HUES48 (cell line): ENCODE measurements at regions not wholly inside any gene's neighbourhood (a gene's known extent, or its start where the extent isn't known, plus 50 kb on each side); places are given as distances from the start of the nearest gene placed in this dataset.

Experiments
- H3K27ac ChIP-seq: one replicate; pipeline ENCODE4 v1.7.0; 2013; ENCODE audit warnings: low read depth, low read length, inconsistent platforms
- H3K27me3 ChIP-seq: 2 replicates; pipeline ENCODE4 v1.6.1; 2013; ENCODE audit warnings: mild to moderate bottlenecking, low read length; ENCODE audit not compliant: control insufficient read depth, insufficient read depth
- H3K36me3 ChIP-seq: 2 replicates; pipeline ENCODE4 v1.6.1; 2013; ENCODE audit warnings: low read length; ENCODE audit not compliant: control insufficient read depth, insufficient read depth
- H3K4me1 ChIP-seq: 2 replicates; pipeline ENCODE4 v1.6.1; 2013; ENCODE audit warnings: mild to moderate bottlenecking, low read length; ENCODE audit not compliant: control insufficient read depth, insufficient read depth
- H3K4me3 ChIP-seq: 2 replicates; pipeline ENCODE4 v1.5.1; 2013; ENCODE audit warnings: mild to moderate bottlenecking, low read depth, low read length
- H3K9ac ChIP-seq: 2 replicates; pipeline ENCODE4 v1.6.1; 2013; ENCODE audit warnings: mild to moderate bottlenecking, low read depth, low read length, moderate library complexity
- H3K9me3 ChIP-seq: 2 replicates; pipeline ENCODE4 v1.6.1; 2013; ENCODE audit warnings: low read length; ENCODE audit not compliant: control insufficient read depth, insufficient read depth

DNA sequence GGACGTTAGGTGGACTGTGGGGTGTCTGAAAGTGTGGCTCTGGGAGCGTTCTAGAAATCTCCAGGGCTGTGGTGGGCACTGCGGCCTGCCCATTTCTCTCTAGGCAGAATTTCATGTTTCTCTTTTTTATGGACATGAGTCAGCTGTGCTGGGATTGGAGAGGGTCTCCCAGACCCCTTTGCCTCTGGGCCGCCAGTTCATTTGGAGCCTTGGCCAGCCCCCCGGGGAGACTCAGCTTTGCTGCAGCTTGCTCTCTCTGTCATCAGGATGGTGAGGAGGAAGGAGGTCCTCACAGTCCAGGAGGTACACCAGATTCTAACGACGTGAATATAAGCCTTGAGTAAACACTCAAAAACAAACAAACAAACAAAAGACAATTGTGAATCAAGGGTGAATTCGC is 149.6 kb upstream of the RGMA start:
- no peak overlapping the region for H3K27ac ChIP-seq
- H3K9ac ChIP-seq: no peak overlapping the region
- no peak overlapping the region for H3K4me3 ChIP-seq
- H3K4me1 ChIP-seq: peaks cover 27% of the 10 kb centered on the region
- no peaks in the 10 kb centered on the region for H3K36me3 ChIP-seq
- no peaks in the 10 kb centered on the region for H3K9me3 ChIP-seq
- peaks cover 39% of the 10 kb centered on the region for H3K27me3 ChIP-seq

DNA sequence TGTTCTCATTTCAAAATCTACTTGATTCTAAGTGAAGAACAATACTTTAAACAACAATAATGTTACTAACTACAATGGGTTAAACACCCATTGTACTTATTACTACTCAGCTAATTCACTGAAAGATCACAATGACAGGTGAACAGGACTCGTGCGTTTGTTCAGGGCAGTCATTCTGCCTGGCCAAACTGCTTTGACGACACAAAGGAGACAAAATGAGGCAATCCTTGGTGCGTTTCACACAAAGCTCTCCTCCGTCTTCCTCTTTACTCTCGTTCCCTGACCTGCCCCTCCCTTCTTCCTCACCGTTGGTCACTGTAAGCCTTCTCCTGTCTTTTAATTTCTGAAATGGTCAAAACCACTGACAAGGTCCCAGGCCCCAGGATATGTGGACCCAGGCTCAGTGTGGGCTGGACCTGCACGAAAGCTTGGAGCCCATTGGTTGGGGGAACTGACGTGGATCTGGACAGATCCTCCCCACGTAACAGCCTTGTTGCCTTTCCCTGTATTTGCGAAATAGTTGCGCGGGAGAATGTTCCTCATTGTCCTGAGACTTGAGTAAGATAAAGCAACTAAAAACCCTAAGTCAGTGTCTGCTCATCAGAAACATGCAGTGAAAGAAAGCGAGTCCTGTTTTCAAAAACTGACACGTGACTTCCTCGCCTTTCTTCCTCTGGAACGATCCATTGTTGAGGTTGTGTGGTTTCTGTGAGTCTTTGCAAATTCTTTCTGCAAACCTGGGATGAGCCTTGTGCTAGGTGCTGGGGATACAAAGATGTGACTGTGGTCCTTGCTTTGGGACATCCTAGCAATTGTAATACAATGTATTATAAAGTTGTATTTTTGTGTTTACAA is 147.1 kb upstream of the RGMA start:
- Histone ChIP-seq H3K4me1 (peaks cover 20% of the 10 kb centered on the region), H3K9me3 (no peaks in the 10 kb centered on the region), H3K9ac (no peak overlapping the region), H3K36me3 (no peaks in the 10 kb centered on the region), H3K4me3 (no peak overlapping the region), H3K27me3 (peaks cover 27% of the 10 kb centered on the region), H3K27ac (no peak overlapping the region)

DNA sequence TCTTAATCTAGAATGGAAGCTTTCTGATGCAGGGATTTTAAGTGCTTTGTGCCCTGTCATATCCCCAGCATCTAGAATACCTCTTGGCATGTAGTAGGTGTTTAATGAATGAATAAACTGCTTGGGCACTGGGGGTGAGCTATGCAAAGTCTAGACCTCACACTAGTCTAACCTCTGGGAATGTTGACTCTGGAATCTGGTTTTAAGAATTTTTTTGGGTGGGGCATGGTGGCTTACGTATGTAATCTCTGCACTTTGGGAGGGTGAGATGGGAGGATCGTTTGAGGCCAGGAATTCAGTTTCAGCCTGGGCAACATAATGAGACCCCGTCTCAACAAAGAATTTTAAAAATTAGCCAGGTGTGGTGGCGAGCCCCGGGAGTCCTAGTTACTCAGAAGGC is 146.3 kb upstream of the RGMA start:
- Histone ChIP-seq H3K27me3 (peaks cover 18% of the 10 kb centered on the region), H3K9me3 (no peaks in the 10 kb centered on the region), H3K9ac (no peak overlapping the region), H3K36me3 (no peaks in the 10 kb centered on the region), H3K27ac (no peak overlapping the region), H3K4me3 (no peak overlapping the region), H3K4me1 (peaks cover 14% of the 10 kb centered on the region)

DNA sequence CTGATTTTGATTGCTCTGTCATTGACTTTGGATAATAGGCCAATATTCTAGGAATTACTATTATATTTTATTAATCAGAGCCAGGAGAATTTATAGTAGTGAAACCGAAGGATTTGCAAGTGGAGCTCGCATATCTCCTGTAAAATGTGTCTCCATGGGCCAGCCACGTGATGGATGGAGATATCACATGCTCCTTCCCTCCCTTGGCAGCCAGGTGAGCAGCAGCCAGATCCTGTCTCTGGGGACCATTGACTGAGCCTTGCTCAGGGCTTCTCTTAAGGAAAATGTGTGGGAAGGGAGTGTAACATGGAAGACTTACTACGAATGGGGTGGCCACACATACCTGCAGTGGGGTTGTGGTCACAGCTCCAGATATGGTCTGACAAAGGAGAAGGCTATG is 144.7 kb upstream of the RGMA start:
- Histone ChIP-seq H3K9me3 (no peaks in the 10 kb centered on the region), H3K9ac (no peak overlapping the region), H3K36me3 (no peaks in the 10 kb centered on the region), H3K4me3 (no peak overlapping the region), H3K27ac (no peak overlapping the region), H3K4me1 (peaks cover 14% of the 10 kb centered on the region), H3K27me3 (peaks cover 3% of the 10 kb centered on the region; the same call in 1 of the 2 replicates)

DNA sequence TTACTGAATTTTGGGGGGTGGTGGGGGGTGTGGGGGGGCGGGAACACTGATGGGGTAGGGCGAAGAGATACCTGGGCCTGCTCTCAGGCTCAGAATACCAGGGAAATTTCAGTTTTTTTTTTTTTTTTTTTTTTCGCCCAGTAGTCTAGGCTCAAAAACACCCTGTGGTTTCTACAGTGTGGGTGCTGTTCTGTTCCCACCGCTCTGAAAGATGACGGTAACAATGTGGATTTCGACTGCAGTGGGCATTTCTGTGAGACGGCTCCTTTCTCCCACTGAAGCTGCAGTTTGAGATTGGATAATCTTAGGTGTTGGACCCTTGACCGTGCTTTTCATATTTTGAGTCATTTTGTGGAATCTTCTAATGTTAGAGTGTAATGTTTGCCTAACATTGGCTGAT is 143.8 kb upstream of the RGMA start:
- Histone ChIP-seq H3K36me3 (no peaks in the 10 kb centered on the region), H3K4me1 (peaks cover 14% of the 10 kb centered on the region), H3K27ac (no peak overlapping the region), H3K9me3 (no peaks in the 10 kb centered on the region), H3K27me3 (no peaks in the 10 kb centered on the region), H3K4me3 (no peak overlapping the region), H3K9ac (no peak overlapping the region)

DNA sequence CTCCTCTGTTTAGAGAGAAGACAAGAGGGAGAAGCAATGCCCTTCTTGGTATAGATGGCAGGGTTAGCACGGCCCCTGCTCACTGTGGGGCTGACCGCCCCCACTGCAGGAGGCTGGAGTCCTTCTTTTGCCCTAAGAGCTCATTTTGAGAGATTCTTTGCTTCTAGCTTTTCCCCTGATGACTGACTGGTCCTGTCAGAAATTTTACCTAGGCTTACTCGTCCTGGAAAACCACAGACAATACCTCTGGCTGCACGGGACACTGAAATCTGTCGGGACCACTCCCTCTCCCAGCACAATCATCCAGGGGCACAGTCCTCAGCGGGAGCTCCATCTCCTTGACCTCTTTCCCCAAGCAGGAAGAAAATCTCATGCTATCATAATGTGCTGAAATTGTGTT is 143.0 kb upstream of the RGMA start:
- Histone ChIP-seq H3K27me3 (no peaks in the 10 kb centered on the region), H3K4me3 (no peak overlapping the region), H3K27ac (no peak overlapping the region), H3K9me3 (no peaks in the 10 kb centered on the region), H3K4me1 (peaks cover 13% of the 10 kb centered on the region), H3K36me3 (no peaks in the 10 kb centered on the region), H3K9ac (no peak overlapping the region)

DNA sequence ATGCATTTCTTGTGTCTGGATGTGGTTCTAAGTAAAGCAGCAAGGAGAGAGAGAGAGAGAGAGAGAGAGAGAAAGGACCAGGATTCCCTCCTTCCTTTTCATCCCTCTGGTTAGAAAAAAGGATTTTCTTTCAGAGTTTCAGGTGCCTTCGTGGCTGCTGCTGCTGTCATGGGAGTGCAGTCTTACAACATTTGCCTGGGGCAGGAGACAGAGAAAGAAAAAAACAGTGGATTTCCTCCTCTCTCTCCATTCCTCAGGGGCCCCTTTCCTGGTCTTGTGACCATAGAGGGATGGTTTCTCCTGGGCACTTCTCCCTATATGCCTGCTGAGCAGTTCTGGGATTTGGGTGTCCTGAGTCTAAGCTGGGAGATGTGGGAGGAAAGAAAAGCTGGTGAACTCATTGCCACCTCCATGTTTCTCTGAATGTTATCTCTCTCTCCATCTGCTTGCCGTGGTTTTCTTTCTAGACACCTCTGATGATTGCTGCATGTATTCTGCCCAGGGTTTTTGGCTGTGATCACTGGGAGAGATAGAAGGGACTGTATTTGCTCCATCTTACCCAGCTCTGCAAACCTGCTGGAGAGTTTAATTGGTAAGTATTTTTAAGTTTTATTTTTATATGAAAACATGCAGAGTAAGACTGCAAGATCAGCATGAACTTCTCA is 142.4 kb upstream of the RGMA start:
- Histone ChIP-seq H3K27me3 (no peaks in the 10 kb centered on the region), H3K4me1 (peaks cover 7% of the 10 kb centered on the region; the same call in 1 of the 2 replicates), H3K9me3 (no peaks in the 10 kb centered on the region), H3K27ac (no peak overlapping the region), H3K4me3 (no peak overlapping the region), H3K9ac (no peak overlapping the region), H3K36me3 (no peaks in the 10 kb centered on the region)

DNA sequence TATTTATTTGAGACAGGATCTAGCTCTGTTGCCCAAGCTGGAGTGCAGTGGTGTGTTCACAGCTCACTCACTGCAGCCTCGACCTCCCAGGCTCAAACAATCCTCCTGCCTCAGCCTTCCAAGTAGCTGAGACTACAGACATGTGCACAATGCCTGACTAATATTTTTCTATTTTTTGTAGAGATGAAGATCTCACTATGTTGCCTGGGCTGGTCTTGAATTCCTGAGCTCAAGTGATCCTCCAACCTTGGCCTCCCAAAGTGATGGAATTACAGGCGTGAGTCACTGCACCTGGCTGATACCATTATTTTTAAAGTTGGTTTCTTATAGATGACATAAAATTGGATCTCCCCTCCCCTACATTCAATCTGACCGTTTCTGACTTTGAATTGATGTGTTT is 139.5 kb upstream of the RGMA start:
- H3K9ac ChIP-seq: no peak overlapping the region
- H3K27me3 ChIP-seq: no peaks in the 10 kb centered on the region
- H3K9me3 ChIP-seq: no peaks in the 10 kb centered on the region
- H3K4me3 ChIP-seq: no peak overlapping the region
- no peaks in the 10 kb centered on the region for H3K4me1 ChIP-seq
- H3K36me3 ChIP-seq: no peaks in the 10 kb centered on the region
- H3K27ac ChIP-seq: no peak overlapping the region

DNA sequence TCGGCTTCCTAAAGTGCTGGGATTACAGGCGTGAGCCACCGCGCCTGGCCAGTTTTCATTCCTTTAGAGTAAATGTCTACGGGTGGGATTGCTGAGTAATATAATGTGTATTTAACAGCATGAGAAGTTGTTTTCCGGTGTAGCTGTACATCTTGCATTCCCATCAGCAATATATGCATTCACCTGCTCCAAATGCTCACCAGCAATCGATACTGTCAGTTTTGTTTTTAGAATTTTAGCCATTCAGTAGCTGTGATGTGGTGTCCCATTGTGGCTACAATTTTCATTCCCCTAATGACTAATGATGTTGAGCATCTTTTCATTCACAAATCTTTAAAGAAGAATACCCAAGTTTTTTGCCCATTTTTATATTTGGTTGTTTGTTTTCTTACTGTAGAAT is 134.8 kb upstream of the RGMA start:
- Histone ChIP-seq H3K36me3 (no peaks in the 10 kb centered on the region), H3K27ac (no peak overlapping the region), H3K9me3 (no peaks in the 10 kb centered on the region), H3K27me3 (no peaks in the 10 kb centered on the region), H3K4me3 (no peak overlapping the region), H3K4me1 (no peaks in the 10 kb centered on the region), H3K9ac (no peak overlapping the region)

DNA sequence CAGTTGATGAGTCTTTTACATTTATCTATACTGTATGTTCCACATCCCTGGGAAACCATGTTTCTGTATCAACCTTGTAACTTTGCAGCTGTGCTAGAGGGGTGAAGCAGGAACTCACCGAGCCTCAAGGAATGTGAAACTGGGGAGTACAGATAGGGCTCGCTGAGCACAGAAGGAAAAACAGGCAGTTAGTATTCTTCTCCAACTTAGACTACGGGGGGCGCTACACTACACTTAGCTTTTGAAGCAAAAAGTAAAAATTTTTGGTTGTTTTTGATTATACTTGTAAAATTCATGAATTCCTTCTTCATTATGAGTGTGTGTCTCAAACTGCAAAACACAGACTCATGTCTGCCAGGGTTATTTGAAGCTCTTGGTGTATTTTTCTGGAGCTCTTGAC is 132.7 kb upstream of the RGMA start:
- no peaks in the 10 kb centered on the region for H3K36me3 ChIP-seq
- H3K4me1 ChIP-seq: no peaks in the 10 kb centered on the region
- no peak overlapping the region for H3K9ac ChIP-seq
- H3K27me3 ChIP-seq: no peaks in the 10 kb centered on the region
- H3K27ac ChIP-seq: no peak overlapping the region
- no peaks in the 10 kb centered on the region for H3K9me3 ChIP-seq
- no peak overlapping the region for H3K4me3 ChIP-seq

DNA sequence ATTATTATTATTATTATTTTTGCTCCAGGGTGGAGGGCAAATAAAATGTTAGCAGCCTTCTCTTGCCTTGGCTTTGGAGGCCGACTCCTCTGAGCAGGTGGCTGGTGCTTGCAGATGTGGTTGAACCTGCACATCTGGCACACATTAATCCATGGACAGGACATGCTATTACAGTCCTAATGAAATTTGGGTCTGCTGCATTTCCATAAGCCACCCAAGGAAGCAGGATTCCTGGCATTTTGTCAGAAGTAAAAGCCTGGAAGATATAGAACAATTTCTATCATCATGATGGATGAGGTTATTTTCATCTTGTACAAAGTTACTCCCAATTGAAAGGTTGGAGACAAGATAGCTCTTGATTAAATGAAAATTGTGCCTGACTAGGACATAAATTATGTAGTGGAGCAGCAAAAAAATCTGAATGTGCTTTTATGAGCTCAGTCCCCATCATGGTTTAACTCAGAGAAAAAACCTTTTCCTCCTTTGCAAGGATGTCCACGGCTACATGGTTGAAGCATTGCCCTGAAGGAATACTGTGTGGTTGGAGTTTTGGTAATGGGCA is 130.9 kb upstream of the RGMA start:
- no peaks in the 10 kb centered on the region for H3K27me3 ChIP-seq
- no peaks in the 10 kb centered on the region for H3K4me1 ChIP-seq
- no peak overlapping the region for H3K4me3 ChIP-seq
- no peak overlapping the region for H3K9ac ChIP-seq
- no peaks in the 10 kb centered on the region for H3K36me3 ChIP-seq
- no peaks in the 10 kb centered on the region for H3K9me3 ChIP-seq
- H3K27ac ChIP-seq: no peak overlapping the region
